Activated T-helper 1 cell treated with Interleukin-2 at 50 U/mL for 16 hours (primary cell): ENCODE measurements at regions not wholly inside any gene's neighbourhood (a gene's known extent, or its start where the extent isn't known, plus 50 kb on each side); places are given as distances from the start of the nearest gene placed in this dataset.
"Not testable (repeated sequence)": the region's sequence is repeated elsewhere in the genome, so short reads cannot be mapped to it uniquely, and the experiment has no call there.

Source experiments
- DNase-seq: peaks from one replicate; pipeline ENCODE4 v3.0.0-alpha.2; 2020; ENCODE audit warnings: low read depth

GRCh38 chr15:22134941-22135566 lies 54.7 kb downstream of the OR4M2 start:
- DNase-seq, result not testable (repeated sequence)

GRCh38 chr15:22137572-22137971 lies 57.2 kb downstream of the OR4M2 start:
- not testable (repeated sequence) for DNase-seq

GRCh38 chr15:22141106-22141505 lies 60.8 kb downstream of the OR4M2 start:
- not testable (repeated sequence) for DNase-seq

GRCh38 chr15:22148109-22148508 lies 67.8 kb downstream of the OR4M2 start:
- not testable (repeated sequence) for DNase-seq

GRCh38 chr15:22158243-22158642 lies 77.9 kb downstream of the OR4M2 start:
- DNase-seq, result not testable (repeated sequence)

- not testable (repeated sequence) for DNase-seq
Measured at GRCh38 chr15:22160283-22160682, 80.0 kb downstream of the OR4M2 start.

- not testable (repeated sequence) for DNase-seq
Measured at GRCh38 chr15:22160741-22161140, 80.4 kb downstream of the OR4M2 start.

GRCh38 chr15:22161398-22161797 lies 81.1 kb downstream of the OR4M2 start:
- DNase-seq, result not testable (repeated sequence)

GRCh38 chr15:22163715-22164114 lies 83.4 kb downstream of the OR4M2 start:
- DNase-seq, result not testable (repeated sequence)

- not testable (repeated sequence) for DNase-seq
Measured at GRCh38 chr15:22167521-22167920, 87.2 kb downstream of the OR4M2 start.

GRCh38 chr15:22173029-22173998 lies 93.0 kb downstream of the OR4M2 start:
- not testable (repeated sequence) for DNase-seq

GRCh38 chr15:22174088-22174487 lies 93.8 kb downstream of the OR4M2 start:
- DNase-seq, result not testable (repeated sequence)

- DNase-seq, result not testable (repeated sequence)
Measured at GRCh38 chr15:22177965-22178364, 97.6 kb downstream of the OR4M2 start.

- DNase-seq, result not testable (repeated sequence)
Measured at GRCh38 chr15:22178438-22178837, 98.1 kb downstream of the OR4M2 start.

GRCh38 chr15:22179043-22179442 lies 98.7 kb downstream of the OR4M2 start:
- DNase-seq, result not testable (repeated sequence)

- not testable (repeated sequence) for DNase-seq
Measured at GRCh38 chr15:22180611-22181010, 100.3 kb downstream of the OR4M2 start.

GRCh38 chr15:22184678-22185077 lies 104.4 kb downstream of the OR4M2 start:
- DNase-seq, result not testable (repeated sequence)

GRCh38 chr15:22186846-22187532 lies 106.7 kb downstream of the OR4M2 start:
- not testable (repeated sequence) for DNase-seq

GRCh38 chr15:22191818-22192217 lies 111.5 kb downstream of the OR4M2 start:
- DNase-seq, result not testable (repeated sequence)

- not testable (repeated sequence) for DNase-seq
Measured at GRCh38 chr15:22194739-22195617, 114.7 kb downstream of the OR4M2 start.

- DNase-seq, result not testable (repeated sequence)
Measured at GRCh38 chr15:22196423-22196822, 116.1 kb downstream of the OR4M2 start.
